Upper lobe of right lung (tissue), 1 donor: ENCODE measurements at regions not wholly inside any gene's neighbourhood (a gene's known extent, or its start where the extent isn't known, plus 50 kb on each side); places are given as distances from the start of the nearest gene placed in this dataset.

Experiments used
- ATAC-seq: fragments of 200-7000 bp; cut with Tn5 transposase; one replicate; pipeline ENCODE4 v1.9.1; 2020; ENCODE audit warnings: mild to moderate bottlenecking, moderate library complexity
- DNase-seq: peaks from one replicate; pipeline ENCODE4 v3.0.0-alpha.2; 2020
- H3K27ac ChIP-seq: fragments of 200-600 bp; one replicate; pipeline ENCODE4 v1.8.0; 2022
- H3K27me3 ChIP-seq: fragments of 200-600 bp; one replicate; pipeline ENCODE4 v1.8.0; 2022; ENCODE audit warnings: mild to moderate bottlenecking
- H3K36me3 ChIP-seq: fragments of 200-600 bp; one replicate; pipeline ENCODE4 v1.8.0; 2022
- H3K4me1 ChIP-seq: fragments of 200-600 bp; one replicate; pipeline ENCODE4 v1.8.0; 2022
- H3K4me3 ChIP-seq: fragments of 200-600 bp; one replicate; pipeline ENCODE4 v1.8.0; 2022; ENCODE audit warnings: mild to moderate bottlenecking
- H3K9me3 ChIP-seq: fragments of 200-600 bp; one replicate; pipeline ENCODE4 v1.8.0; 2022
- CTCF ChIP-seq: fragments of 200-600 bp; IDR thresholded peaks from one replicate; pipeline ENCODE4 v1.8.0; 2022; ENCODE audit warnings: antibody characterized with exemption
- intact Hi-C: fragments of 100-400 bp; cut with DNase I; formaldehyde crosslinking; loops from one replicate; pipeline ENCODE4 v1.11.0; 2022
- donor health status: DM: no; HTN: yes; CAD: no; lungs with severe emphysema.

DNA sequence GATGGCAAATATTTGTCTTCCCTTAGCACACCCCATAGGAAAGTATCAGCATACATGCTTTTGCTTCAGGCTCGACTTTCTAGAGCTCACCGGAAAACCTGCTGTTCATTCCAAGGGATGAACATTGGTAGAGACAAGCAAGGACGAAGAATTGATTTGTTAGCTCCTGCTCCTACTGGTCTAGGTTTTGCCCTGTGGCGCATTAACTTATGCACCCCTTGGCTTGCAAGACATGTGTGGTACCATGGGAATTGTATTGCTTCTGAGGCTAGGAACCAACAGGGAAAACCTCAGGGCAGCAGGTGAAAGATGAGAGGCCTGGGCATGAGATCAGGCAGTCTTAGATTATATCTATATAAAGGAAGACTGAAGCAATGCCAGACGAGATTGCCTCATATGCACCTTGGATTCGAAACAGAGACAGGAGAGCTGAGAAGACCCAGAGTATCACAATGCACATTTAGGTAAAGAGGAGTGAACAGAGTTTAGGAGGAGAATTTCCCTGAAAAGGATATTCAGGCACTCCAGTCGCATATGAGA lies 771.2 kb upstream of the B3GALT2 start:
- Histone ChIP-seq H3K27ac (no peak overlapping the region), H3K4me1 (no peaks in the 10 kb centered on the region), H3K27me3 (no peaks in the 10 kb centered on the region), H3K9me3 (no peaks in the 10 kb centered on the region), H3K36me3 (no peaks in the 10 kb centered on the region), H3K4me3 (no peak overlapping the region)
- no peak for TF ChIP-seq CTCF
- ATAC-seq (no peak), DNase-seq (no peak)
- intact Hi-C loops, result no loop called here

- DNase-seq (no peak), ATAC-seq (no peak)
- TF ChIP-seq CTCF, result no peak
- no peaks in the 10 kb centered on the region for H3K36me3 ChIP-seq
- H3K9me3 ChIP-seq, result no peaks in the 10 kb centered on the region
- H3K27ac ChIP-seq, result no peak overlapping the region
- H3K4me1 ChIP-seq, result no peaks in the 10 kb centered on the region
- no peak overlapping the region for H3K4me3 ChIP-seq
- no peaks in the 10 kb centered on the region for H3K27me3 ChIP-seq
- intact Hi-C loops, result no loop called here
Observed at GRCh38 chr1:193952778-193953374, 766.5 kb upstream of the B3GALT2 start.

DNA sequence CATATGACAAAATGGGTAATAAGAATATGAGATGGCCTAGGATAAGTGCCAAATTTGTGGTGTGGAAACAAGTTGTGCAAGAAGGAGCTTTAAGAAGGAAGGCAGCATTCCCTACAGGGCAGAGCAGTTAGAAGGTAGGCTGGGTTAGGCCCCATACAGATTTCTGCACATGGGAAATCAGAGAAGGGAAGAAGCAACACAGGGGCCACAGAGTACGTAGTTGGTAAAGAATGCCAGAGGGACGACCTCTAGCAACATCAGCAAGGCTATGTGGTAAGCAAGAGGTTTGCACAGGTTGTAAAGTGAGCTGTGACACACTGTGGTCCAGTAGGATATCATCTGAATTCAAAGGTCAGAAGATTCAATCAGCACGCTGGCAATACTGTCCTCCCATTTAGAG lies 765.6 kb upstream of the B3GALT2 start:
- Histone ChIP-seq H3K9me3 (no peaks in the 10 kb centered on the region), H3K27ac (no peak overlapping the region), H3K27me3 (no peaks in the 10 kb centered on the region), H3K36me3 (no peaks in the 10 kb centered on the region), H3K4me3 (no peak overlapping the region), H3K4me1 (no peaks in the 10 kb centered on the region)
- TF ChIP-seq CTCF, result no peak
- ATAC-seq (no peak), DNase-seq (no peak)
- intact Hi-C loops, result no loop called here

DNA sequence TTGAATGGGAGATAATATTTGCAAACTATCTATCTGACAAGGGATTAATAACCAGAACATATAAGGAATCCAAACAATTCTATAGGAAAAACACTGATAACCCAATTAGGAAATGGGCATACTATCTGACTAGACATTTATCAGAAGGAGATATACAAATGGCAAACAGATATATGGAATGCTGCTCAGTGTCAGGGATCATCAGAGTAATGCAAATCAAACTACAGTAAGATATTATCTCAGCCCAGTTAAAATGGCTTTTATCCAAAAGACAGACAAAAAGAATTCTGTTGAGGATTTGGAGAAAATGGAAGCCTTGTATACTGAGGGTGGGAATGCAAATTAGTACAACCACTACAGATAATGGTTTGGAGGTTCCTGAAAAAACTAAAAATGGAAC lies 758.0 kb upstream of the B3GALT2 start:
- TF ChIP-seq CTCF, result no peak
- no peak for ATAC-seq
- Histone ChIP-seq H3K4me3 (no peak overlapping the region), H3K9me3 (no peaks in the 10 kb centered on the region), H3K36me3 (no peaks in the 10 kb centered on the region), H3K4me1 (no peaks in the 10 kb centered on the region), H3K27me3 (no peaks in the 10 kb centered on the region), H3K27ac (no peak overlapping the region)
- intact Hi-C loops, result no loop called here
- no peak for DNase-seq

- intact Hi-C loops, result no loop called here
- H3K4me3 ChIP-seq, result no peak overlapping the region
- TF ChIP-seq CTCF, result no peak
Observed at GRCh38 chr1:193940176-193940575, 753.8 kb upstream of the B3GALT2 start.

GRCh38 chr1:193939585-193939984 lies 753.2 kb upstream of the B3GALT2 start:
- DNase-seq (no peak), ATAC-seq (no peak)
- H3K4me3 ChIP-seq, result no peak overlapping the region
- no peaks in the 10 kb centered on the region for H3K27me3 ChIP-seq
- H3K9me3 ChIP-seq, result no peaks in the 10 kb centered on the region
- H3K4me1 ChIP-seq, result no peaks in the 10 kb centered on the region
- no peaks in the 10 kb centered on the region for H3K36me3 ChIP-seq
- intact Hi-C loops, result no loop called here
- no peak for TF ChIP-seq CTCF
- no peak overlapping the region for H3K27ac ChIP-seq

More at GRCh38 chr1:193940176-193940575, 753.8 kb upstream of the B3GALT2 start:
- Histone ChIP-seq H3K27ac (no peak overlapping the region), H3K27me3 (no peaks in the 10 kb centered on the region), H3K36me3 (no peaks in the 10 kb centered on the region), H3K4me1 (no peaks in the 10 kb centered on the region), H3K9me3 (no peaks in the 10 kb centered on the region)
- no peak for ATAC-seq
- no peak for DNase-seq
